Skeletal muscle cell (primary cell): ENCODE measurements at regions not wholly inside any gene's neighbourhood (a gene's known extent, or its start where the extent isn't known, plus 50 kb on each side); places are given as distances from the start of the nearest gene placed in this dataset.

Source experiments
- DNase-seq: peaks from one replicate; pipeline ENCODE4 v3.0.0-alpha.2; 2010; ENCODE audit warnings: low read depth
- H3K4me3 ChIP-seq: 2 replicates; pipeline ENCODE4 v1.5.1; 2011; ENCODE audit warnings: low read depth, mild to moderate bottlenecking, control low read depth, low read length, moderate library complexity

- DNase-seq: no peak
Observed at GRCh38 chrY:15814241-15814640, 1289.9 kb downstream of the NLGN4Y start.

More at GRCh38 chrY:15814241-15814640, 1289.9 kb downstream of the NLGN4Y start:
- H3K4me3 ChIP-seq: no peak overlapping the region
